Ishikawa (cell line): ENCODE measurements at regions not wholly inside any gene's neighbourhood (a gene's known extent, or its start where the extent isn't known, plus 50 kb on each side); places are given as distances from the start of the nearest gene placed in this dataset.

ENCODE experiments used
- CREB1 ChIP-seq: IDR thresholded peaks from 2 replicates; pipeline ENCODE4 v1.6.1; 2012; ENCODE audit warnings: low read depth
- EP300 ChIP-seq: IDR thresholded peaks from 2 replicates; pipeline ENCODE4 v1.6.1; 2012; ENCODE audit warnings: borderline replicate concordance
- FOXM1 ChIP-seq: IDR thresholded peaks from 2 replicates; pipeline ENCODE4 v1.6.1; 2012; ENCODE audit warnings: low read depth, borderline replicate concordance
- MAX ChIP-seq: IDR thresholded peaks from 2 replicates; pipeline ENCODE4 v1.6.1; 2012
- REST ChIP-seq: IDR thresholded peaks from 2 replicates; pipeline ENCODE4 v1.6.1; 2012; ENCODE audit warnings: low read depth, mild to moderate bottlenecking
- TAF1 ChIP-seq: IDR thresholded peaks from 2 replicates; pipeline ENCODE4 v1.6.1; 2012; ENCODE audit warnings: low read depth, mild to moderate bottlenecking
- USF1 ChIP-seq: IDR thresholded peaks from 2 replicates; pipeline ENCODE4 v1.6.1; 2012
- YY1 ChIP-seq: IDR thresholded peaks from 2 replicates; pipeline ENCODE4 v1.6.1; 2012; ENCODE audit warnings: low read depth

GRCh38 chr1:244254467-244254866, 197.2 kb downstream of the ADSS2 start:
- TF ChIP-seq TAF1: no peak
- no peak for TF ChIP-seq EP300
- no peak for TF ChIP-seq CREB1
- TF ChIP-seq MAX: no peak
- TF ChIP-seq FOXM1: no peak
- TF ChIP-seq USF1: no peak
- no peak for TF ChIP-seq YY1
- TF ChIP-seq REST: no peak
